Suprapubic skin (tissue), 4 donors: ENCODE measurements at regions not wholly inside any gene's neighbourhood (a gene's known extent, or its start where the extent isn't known, plus 50 kb on each side); places are given as distances from the start of the nearest gene placed in this dataset.

Experiments
- DNase-seq, 2 donors: peaks; one replicate each; pipeline ENCODE4 v3.0.0-alpha.2; 2019; ENCODE audit warnings: low spot score in 2 of 2
- H3K27ac ChIP-seq: fragments of 200-600 bp; sonication (generic); one replicate; pipeline ENCODE4 v1.5.1; 2019
- H3K27me3 ChIP-seq: fragments of 200-600 bp; sonication (generic); one replicate; pipeline ENCODE4 v1.5.1; 2019
- H3K36me3 ChIP-seq: fragments of 200-600 bp; sonication (generic); one replicate; pipeline ENCODE4 v1.5.1; 2019
- H3K4me1 ChIP-seq: fragments of 200-600 bp; sonication (generic); one replicate; pipeline ENCODE4 v1.5.1; 2019
- H3K4me3 ChIP-seq: fragments of 200-600 bp; sonication (generic); one replicate; pipeline ENCODE4 v1.5.1; 2019; ENCODE audit warnings: mild to moderate bottlenecking
- H3K9me3 ChIP-seq: fragments of 200-600 bp; sonication (generic); one replicate; pipeline ENCODE4 v1.5.1; 2019
- CTCF ChIP-seq, 2 donors: fragments of 200-600 bp in 1 of 2; fragments of 450-650 bp in 1 of 2; sonication (generic) in 1 of 2; IDR thresholded peaks; one replicate each; pipeline ENCODE4 v1.5.1; 2016 to 2019; ENCODE audit warnings: antibody characterized with exemption in 2 of 2, mild to moderate bottlenecking in 1 of 2, moderate library complexity in 1 of 2
- EP300 ChIP-seq: sonication (generic); formaldehyde crosslinking; IDR thresholded peaks from one replicate; pipeline ENCODE4 v1.6.1; 2017; ENCODE audit warnings: antibody characterized with exemption
- POLR2A ChIP-seq, 2 donors: fragments of 450-650 bp; IDR thresholded peaks; one replicate each; pipeline ENCODE4 v1.6.1; 2017; ENCODE audit warnings: antibody characterized with exemption in 2 of 2, mild to moderate bottlenecking in 2 of 2, moderate library complexity in 2 of 2
- POLR2AphosphoS5 ChIP-seq, 3 donors: sonication (generic); formaldehyde crosslinking; IDR thresholded peaks; one replicate each; pipeline ENCODE4 v1.6.1; 2017; ENCODE audit warnings: antibody characterized with exemption in 3 of 3
- WGBS: methylation state at CpG from one replicate; pipeline ENCODE4 v1.1.5; 2018; 5-methylcytosine and 5-hydroxymethylcytosine counted together

GRCh38 chr6:84284428-84285049 is 57.1 kb upstream of the CEP162 start:
- H3K9me3 ChIP-seq, result no peaks in the 10 kb centered on the region
- no peak overlapping the region for H3K27ac ChIP-seq
- H3K36me3 ChIP-seq, result no peaks in the 10 kb centered on the region
- H3K4me1 ChIP-seq, result no peaks in the 10 kb centered on the region
- WGBS, result 48% methylated on average over 6 of the region's 6 CpGs
- no peak overlapping the region for H3K4me3 ChIP-seq
- no peak for TF ChIP-seq CTCF (IDR thresholded peaks at IDR 0.05)
- TF ChIP-seq POLR2AphosphoS5 (IDR thresholded peaks at IDR 0.05), result no peak
- no peak for TF ChIP-seq EP300
- no peak for TF ChIP-seq POLR2A (IDR thresholded peaks at IDR 0.05)
- no peak for DNase-seq
- H3K27me3 ChIP-seq, result no peaks in the 10 kb centered on the region

GRCh38 chr6:84282550-84282949 is 55.1 kb upstream of the CEP162 start:
- Histone ChIP-seq H3K9me3 (no peaks in the 10 kb centered on the region), H3K4me1 (no peaks in the 10 kb centered on the region), H3K27ac (no peak overlapping the region), H3K36me3 (no peaks in the 10 kb centered on the region), H3K27me3 (no peaks in the 10 kb centered on the region), H3K4me3 (no peak overlapping the region)
- peak in 1 of 2 donors; percentile 68 for DNase-seq
- 52% methylated on average over 10 of the region's 10 CpGs for WGBS
- no peak for TF ChIP-seq CTCF (IDR thresholded peaks at IDR 0.05)
- no peak for TF ChIP-seq EP300
- TF ChIP-seq POLR2AphosphoS5 (IDR thresholded peaks at IDR 0.05), result no peak
- TF ChIP-seq POLR2A (IDR thresholded peaks at IDR 0.05), result no peak

GRCh38 chr6:84280639-84281038 is 53.2 kb upstream of the CEP162 start:
- Histone ChIP-seq H3K4me1 (no peaks in the 10 kb centered on the region), H3K9me3 (no peaks in the 10 kb centered on the region), H3K27me3 (no peaks in the 10 kb centered on the region), H3K4me3 (no peak overlapping the region), H3K36me3 (no peaks in the 10 kb centered on the region), H3K27ac (no peak overlapping the region)
- no peak for TF ChIP-seq POLR2A (IDR thresholded peaks at IDR 0.05)
- TF ChIP-seq POLR2AphosphoS5 (IDR thresholded peaks at IDR 0.05), result no peak
- 70% methylated on average over 1 of the region's 1 CpG for WGBS
- no peak for DNase-seq

- no peaks in the 10 kb centered on the region for H3K36me3 ChIP-seq
- no peak for TF ChIP-seq POLR2AphosphoS5 (IDR thresholded peaks at IDR 0.05)
- TF ChIP-seq POLR2A (IDR thresholded peaks at IDR 0.05), result no peak
- no peak for TF ChIP-seq EP300
- no peak for TF ChIP-seq CTCF (IDR thresholded peaks at IDR 0.05)
- no peaks in the 10 kb centered on the region for H3K4me1 ChIP-seq
- no peak overlapping the region for H3K27ac ChIP-seq
- H3K27me3 ChIP-seq, result no peaks in the 10 kb centered on the region
- H3K9me3 ChIP-seq, result no peaks in the 10 kb centered on the region
- H3K4me3 ChIP-seq, result no peak overlapping the region
- DNase-seq, result no peak
Observed at GRCh38 chr6:84280030-84280429, 52.6 kb upstream of the CEP162 start.

- no peaks in the 10 kb centered on the region for H3K9me3 ChIP-seq
- WGBS, result 54% methylated on average over 6 of the region's 6 CpGs
Observed at GRCh38 chr6:84278321-84278998, 51.0 kb upstream of the CEP162 start.

More at GRCh38 chr6:84278321-84278998, 51.0 kb upstream of the CEP162 start:
- DNase-seq, result no peak
- no peaks in the 10 kb centered on the region for H3K27me3 ChIP-seq
- H3K27ac ChIP-seq, result no peak overlapping the region
- TF ChIP-seq POLR2A (IDR thresholded peaks at IDR 0.05) (no peak), EP300 (no peak), CTCF (IDR thresholded peaks at IDR 0.05) (no peak), POLR2AphosphoS5 (IDR thresholded peaks at IDR 0.05) (no peak)
- H3K4me1 ChIP-seq, result no peaks in the 10 kb centered on the region
- no peaks in the 10 kb centered on the region for H3K36me3 ChIP-seq
- H3K4me3 ChIP-seq, result no peak overlapping the region
